Fibroblast of skin of left quadriceps (primary cell): ENCODE measurements at regions not wholly inside any gene's neighbourhood (a gene's known extent, or its start where the extent isn't known, plus 50 kb on each side); places are given as distances from the start of the nearest gene placed in this dataset.
A peak's percentile ranks its signal among the peaks of the same experiment; 100 is the strongest.

Experiments
- DNase-seq, 2 experiments: peaks; one replicate each; pipeline ENCODE4 v3.0.0-alpha.2; 2013; ENCODE audit warnings: low read depth in 2 of 2

DNA sequence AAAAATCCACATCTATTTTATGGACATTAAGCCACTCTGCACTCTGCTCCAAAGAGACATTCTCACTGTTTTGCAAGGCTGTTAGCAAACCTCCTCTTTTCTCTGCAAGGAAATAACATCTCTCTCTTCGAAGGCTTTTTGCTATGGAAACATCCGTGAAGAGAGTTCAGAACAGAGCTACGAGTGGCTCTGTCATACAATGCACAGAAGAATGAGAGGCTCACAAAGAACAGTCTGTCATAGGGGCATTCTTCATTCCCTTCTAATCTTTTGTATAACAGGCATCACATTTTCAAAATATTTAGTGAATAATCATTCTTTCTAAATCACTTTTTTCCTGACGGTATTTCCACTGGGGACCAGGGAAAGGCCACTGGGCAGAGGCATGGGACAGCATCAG is 346.1 kb downstream of the IRS2 start:
- no peak for DNase-seq

DNA sequence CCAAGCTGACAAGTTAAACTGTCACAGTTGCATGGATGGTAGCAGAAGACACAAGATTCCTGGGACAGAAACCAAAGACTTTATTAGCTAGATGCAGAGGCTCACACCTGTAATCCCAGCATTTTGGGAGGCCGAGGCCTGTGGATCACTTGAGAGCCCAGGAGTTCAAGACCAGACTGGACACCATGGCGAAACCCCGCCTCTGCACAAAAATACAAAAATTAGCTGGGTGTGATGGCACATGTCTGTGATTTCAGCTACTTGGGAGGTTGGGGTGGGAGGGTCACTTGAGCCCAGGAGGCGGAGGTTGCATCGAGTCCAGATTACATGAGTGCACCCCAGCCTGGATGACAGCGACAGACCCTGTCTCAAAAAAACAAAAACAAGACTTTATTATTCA is 346.6 kb downstream of the IRS2 start:
- DNase-seq: no peak

DNA sequence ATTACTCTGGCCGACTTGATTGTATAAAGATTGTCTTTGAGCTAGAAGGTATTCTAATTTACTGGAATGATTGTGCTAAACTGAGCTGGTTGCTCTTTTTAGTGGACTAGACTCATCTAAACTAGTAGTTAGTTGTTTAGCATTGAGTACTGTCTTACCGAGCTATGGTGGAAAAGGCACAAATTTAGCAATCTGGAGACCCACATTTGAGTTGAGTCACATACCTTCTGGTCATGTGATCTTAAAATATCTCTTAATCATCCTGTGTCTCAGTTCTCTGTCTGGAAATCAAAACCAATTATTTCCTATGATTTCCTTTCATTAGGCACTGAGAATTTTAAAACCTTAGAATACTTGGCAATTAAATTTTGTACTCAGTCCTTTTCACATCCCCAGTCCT is 349.5 kb downstream of the IRS2 start:
- no peak for DNase-seq

DNA sequence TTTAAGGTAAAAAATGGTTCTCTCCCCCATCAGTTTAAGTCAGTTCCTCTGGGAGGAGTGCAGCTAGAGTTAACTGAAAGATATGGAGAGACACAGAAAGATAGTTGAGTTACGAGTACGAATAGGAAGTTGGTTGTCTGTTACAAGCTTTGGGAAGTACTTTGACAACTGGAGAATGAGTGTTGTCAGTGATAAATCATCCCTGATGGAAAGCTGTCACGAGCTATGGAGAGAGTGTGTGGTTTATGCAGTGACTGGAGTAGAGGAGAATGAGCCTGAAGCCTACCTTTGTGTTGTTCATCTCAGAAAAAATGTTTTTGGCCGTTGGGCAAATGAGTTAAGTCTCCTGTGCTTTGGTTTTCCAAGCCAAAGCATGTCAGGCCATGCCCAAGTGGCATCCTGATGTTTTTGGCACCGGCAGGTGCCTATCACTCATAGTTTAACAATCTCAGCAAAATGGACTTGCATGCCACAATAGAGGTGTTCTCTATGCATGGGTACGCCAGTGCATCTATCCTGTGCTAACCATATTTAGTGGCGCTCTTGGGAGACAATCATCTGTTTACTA is 350.2 kb downstream of the IRS2 start:
- DNase-seq: no peak

DNA sequence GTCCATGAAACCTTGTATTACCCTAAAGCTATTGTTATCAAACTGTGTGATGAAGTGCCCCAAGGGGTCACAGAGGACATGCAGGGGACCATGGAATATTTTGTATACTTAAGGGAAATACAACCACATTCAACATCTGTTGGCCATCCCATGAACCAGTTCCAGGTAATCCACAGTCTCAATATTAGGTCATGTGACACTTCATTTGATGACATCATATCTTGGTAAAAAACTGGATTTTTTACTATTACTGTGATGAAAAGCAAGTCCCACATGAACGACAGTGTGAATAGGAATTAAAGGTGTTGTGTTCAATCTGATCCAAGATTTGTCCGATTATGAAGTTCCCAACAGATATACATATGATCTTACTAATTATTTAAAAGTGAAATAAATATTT is 355.2 kb downstream of the IRS2 start:
- no peak for DNase-seq

DNA sequence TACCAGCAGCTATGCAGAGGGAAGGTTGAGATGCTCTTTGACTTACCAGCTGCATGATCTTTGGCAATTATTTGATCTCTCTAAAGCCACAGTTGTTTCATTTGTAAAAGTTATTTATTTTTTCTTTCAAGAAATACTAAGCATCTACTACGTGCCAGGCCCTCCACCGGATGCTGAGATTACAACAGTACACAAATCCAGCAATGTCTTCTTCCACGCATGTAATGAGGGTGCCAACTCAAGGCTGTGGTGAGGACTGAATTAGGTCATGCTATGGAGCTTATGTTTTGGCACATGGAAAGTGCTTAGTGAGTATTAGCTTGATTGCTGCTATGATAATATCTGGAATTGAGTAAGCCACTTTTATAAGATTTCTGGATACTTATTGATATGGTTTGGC is 358.2 kb downstream of the IRS2 start:
- no peak for DNase-seq

DNA sequence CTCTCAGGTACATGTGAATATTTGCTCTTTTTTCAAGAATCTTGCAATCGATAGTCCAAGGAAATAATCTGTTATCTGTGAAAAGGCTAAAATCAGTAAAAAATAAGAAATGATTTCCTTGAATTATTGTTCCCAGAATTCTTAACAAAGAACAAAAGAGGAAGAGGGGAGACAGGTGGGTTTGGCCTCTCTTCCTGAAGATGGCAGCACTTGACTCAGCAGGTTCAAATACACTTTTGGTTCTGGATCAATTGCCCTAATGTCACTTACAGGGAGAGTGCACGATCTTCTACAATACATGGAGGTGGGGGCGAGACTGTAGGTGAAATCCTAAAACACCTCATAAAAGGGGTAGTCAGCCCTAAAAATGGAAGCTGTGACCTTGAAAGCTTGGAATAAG is 358.7 kb downstream of the IRS2 start:
- no peak for DNase-seq

DNA sequence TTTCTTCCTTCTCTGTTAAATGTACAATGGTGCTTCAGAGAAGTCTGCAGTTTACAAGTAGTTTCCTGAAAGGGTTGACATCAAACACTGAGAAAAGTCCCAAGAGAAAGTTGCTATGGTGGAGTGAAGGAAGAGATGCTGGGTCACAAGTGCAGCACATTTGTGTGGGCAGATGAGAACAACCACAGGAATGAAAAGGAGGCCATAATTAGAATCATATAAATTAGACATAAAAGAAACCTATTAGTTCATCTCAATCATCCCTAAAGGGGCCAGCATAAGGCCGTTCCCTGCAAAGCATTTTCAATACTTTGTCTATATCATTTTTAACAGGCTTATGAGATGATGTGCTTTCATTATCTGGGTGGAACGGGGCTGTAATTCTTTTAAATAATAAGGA is 359.2 kb downstream of the IRS2 start:
- DNase-seq: no peak

DNA sequence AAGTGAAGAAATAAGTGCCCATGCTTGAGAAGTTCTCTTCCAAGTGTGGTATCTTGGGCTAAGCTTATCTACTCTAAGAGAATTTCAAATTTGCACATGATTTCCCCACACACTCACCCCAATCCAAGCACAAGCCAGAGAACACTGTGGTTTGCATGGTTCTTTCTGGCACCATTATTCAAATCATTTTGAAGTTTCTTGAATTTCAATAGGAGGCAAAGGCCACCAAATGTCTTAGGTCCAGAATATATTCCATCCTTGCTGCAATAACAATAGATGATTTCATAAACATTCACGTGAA is 359.7 kb downstream of the IRS2 start:
- DNase-seq: no peak

DNA sequence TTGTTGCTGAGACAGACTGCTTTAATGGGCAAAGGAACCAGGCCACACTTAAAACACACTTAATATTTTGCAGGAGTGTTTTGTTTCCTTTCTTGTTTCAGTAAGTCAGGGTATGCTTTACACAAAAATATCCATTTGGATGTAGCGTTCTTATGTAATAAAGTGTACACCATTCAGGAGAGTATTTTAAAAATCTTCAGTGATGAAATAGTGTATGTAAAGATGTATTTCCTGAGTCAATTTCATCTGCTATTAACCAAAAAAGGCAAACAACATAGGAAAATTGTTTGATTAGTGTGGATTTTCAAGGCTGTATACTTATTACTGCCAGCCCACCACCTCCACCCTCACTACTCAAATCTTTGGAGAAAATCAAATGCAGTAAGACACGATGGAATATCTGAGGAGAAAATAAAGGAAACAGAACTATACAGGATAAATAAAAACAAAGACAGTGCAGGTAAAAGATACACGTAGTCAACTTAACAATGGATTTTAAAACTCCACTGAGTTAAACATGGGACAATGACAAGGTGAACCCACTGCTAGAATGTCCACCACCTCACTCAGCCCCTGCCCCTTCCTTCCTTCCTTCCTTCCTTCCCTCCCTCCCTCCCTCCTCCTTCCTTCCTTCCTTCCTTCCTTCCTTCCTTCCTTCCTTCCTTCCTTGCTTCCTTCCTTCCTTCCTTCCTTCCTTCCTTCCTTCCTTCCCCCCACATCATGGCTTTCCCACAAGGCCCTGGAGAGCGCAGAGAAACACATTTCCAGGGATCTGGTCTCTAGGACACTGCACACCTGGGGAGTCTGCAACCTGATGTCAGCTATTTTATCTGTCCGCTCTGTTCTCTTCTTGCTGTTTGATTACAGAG is 360.3 kb downstream of the IRS2 start:
- DNase-seq: no peak

DNA sequence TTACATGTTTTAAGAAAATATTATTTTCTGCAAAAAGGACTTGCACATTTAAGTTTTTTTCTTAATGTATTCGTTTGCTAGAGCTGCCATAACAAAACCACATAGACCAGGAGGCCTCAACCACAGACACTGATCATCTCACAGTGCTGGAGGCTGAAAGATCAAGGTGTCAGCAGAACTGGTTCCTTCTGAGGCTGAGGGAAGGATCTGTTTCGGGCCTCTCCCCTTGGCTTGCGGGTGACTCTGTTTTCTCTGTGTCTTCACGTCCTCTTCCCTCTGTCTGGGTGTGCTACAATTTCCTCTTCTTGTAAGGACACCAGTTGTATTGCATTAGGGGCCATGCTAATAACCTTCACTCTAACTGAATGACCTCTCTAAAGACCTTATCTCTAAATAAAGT is 364.2 kb downstream of the IRS2 start:
- no peak for DNase-seq

DNA sequence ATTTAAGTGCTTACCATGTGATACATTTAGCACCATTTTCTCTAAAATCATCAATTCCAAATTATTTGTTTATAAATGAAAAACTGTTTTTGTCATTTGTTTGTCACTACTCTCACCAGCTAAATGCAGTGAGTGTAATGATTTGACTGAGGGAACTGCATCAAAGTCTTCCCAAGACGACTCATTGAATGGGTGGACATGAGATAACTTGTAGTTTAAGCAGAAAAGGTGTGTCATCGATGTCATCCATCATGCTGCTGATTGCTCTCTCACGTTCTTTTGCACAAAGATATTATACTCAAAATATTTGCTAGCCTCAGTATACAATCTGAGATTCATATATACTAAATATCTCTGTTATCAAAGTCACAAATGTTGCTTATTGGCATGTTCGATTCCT is 366.5 kb downstream of the IRS2 start:
- no peak for DNase-seq

DNA sequence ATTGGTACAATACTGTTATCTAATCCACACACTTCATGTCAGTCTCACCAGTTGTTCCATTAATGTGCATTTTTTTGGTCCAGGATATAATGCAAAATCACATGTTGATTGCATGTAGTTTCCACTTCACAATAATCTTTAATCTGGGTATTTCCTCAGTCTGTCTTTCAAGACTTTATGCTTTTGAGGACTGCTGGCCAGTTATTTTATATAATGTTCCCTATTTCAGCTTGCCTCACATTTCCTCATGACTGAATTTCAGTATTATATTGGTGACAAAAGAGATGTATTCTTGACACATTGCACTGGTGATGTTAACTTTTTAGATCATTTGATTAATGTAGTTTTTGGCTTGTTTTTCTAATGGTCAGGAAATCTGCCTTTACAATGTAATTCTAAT is 368.3 kb downstream of the IRS2 start:
- DNase-seq: no peak

DNA sequence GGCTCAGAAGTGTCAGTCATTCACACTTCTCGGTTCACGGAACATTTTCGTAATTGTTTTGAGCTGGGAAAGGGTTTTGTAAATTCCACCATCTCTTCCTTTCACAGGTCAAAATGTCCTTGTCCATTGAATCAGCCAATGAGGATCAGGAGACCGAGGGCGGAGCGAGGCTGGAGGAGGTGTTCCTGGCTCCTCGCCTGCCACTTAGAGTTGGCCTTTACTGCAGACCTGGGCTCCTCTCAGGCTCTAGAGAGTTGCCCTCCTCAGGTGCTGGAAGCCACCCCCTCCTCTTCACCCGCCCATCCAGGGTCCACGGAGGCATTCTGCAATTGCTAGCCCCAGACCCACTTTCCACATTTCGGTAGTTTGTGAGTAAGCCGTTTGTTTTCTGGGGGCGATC is 370.4 kb downstream of the IRS2 start:
- DNase-seq: no peak

DNA sequence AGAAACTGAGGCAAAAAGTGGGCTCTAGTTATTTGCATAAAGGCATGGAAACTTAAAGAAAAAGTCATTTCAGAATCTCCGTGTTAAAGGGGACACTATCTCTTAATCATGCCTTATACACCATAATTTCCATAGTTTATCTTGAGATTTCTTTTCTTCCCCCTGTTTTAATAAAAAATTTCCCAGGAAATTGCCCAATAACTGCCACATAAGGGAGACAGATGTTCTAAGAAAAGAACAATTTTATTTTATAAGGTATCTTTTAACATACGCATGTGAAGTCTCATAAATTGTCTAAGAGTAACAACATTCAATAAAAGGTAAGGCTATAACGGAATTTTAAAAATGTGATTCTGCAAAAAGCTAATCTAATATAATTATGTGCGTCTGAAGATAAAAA is 371.3 kb downstream of the IRS2 start:
- DNase-seq: no peak

DNA sequence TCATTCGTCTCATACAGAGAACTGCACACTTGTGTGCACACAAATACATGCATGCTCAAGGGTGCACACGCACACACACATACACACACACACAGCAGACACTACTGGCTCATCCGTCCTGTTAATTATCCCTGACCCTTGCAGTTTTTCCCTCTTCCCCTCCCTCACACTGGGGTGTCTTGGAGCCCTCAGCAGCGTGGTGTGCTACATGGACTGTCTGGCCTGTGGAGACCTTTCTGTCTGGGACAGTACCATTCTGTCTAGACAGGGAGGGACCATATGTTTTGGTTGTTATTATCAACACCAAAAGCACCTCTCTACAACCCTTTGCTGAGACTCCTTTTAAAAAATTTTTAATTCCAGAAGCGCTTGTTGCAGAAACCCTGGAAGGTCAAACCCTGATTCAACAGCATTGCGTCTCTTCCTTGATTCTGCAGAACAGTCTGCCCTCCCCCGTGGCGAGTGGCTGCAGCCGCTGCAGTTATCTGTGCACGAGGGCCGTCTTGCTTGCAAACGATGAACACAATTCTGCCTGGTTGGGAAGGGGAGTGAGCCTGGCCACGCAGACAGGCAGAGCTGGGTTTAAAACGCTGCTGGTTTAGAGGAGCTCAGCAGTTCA is 374.0 kb downstream of the IRS2 start:
- peak in 1 of 2 experiments; percentile 46 for DNase-seq

DNA sequence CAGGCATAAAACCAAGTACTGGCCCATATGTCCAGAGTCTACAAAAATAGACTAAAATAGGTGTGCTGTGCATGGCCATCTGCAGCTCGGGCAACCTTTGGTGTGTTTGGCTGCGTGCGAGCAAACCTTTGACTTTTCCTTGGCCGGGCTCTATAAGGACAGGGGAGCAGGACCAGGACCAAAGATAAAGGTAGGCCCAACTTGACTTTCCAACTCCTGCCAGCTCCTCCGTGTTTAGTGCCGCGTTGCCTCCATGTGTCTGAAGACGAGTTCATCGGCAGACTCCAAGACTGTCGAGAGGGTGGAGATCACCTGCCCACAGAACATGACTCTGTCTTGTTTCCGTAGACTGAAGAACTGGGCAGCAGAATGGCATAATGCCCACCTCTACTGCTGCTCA is 375.5 kb downstream of the IRS2 start:
- no peak for DNase-seq

DNA sequence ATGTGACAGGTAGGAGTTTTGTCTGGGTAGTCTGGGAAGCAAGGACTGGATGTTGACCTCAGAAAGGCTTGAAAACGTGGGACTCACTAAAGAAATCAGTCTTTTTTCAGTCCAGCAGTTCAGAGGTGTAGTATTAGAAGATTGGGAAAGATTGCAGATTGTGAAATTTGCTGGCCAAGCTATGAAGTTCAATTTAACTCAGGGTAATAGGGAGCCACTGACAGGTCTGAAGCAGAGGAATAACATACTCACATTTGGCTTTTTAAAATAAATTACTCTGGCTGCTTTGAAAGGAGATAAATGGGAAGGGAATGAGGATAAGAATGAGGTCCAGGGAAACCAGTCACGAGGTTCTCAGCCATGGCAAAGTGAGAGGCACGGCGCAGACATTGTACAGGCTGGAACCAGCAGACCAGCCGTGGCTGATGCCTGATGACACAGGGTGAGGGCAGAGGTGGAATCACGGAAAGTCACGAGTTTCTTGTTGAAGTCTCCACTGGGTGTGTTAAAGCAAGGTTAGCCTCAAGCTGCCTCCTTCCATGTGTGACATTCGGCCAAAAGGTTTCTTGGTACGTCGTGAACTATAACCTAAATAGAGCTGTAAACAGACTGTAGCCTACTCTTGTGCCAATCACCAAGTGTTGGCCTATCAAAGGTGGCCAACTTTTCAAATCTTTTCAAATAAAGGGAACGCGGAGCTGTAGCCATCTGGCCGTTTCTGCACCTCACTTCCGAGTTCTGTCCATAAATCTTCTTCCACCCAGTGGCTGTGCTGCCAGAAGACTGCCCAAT is 377.6 kb downstream of the IRS2 start:
- DNase-seq: no peak

DNA sequence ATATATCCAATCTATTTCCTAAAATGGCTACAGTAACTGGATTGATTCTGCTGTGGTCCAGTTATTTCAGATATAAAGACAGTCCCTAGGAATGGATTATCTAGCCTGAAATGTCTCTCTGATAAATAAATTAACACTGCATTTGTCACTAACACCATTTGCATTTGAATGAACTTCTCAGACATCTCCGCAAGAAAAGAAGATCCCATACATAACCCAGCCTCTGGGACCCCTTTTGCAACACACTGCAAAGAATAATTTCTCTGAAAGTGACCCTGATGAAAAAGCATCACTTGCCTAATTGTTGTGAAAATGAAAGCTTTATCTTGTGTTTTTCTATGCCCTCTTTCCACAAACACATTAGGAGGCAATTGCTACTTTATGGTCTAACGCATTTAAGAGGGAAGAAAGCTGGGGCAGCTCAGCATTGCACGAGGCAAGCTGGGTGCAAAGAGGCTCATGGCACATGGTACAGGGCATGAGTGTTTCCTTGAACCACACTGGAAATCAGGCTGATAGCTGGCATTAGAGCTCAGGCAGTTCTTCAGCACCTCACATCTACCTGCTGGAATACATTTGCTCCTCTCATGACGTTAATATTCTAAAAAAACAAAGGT is 379.9 kb downstream of the IRS2 start:
- DNase-seq: no peak

DNA sequence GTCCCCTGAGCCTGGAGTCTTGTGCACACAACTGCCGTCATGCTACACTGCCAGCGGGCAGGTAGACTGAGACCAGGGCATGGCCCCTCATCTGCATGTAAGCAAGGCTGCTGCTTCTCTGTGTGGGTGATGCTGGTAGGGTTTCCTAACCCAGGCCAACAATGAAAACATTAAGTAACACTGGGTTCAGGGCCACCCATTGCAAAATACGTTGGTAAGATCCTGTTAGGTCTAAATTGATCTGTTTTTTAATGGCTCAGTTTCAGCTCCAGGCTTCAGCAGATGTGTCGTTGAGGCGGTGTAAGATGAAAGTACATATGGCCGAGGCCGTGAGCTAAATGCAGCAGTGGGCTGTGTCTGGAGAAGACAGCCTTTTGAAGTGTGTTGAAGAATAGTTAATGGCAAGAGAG is 383.4 kb downstream of the IRS2 start:
- no peak for DNase-seq

DNA sequence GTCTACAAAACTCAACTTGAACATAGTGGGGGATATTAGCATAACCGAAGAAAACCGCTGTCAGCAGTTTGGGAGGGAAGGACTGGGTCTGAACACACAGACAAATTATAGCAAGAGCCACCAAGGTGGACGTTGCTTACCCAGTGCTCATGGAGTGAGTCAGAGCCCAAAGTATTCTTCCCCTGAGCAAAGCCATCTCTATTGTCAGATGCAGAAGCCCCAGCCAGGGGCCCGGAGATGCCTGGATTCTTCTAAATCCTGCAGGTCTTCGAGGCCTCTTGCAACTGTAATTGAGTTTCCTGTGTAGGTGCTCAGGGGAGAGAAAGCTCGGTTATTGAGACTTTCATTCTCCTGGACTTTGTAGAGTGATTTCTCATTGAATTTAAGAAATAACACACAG is 384.5 kb downstream of the IRS2 start:
- no peak for DNase-seq

DNA sequence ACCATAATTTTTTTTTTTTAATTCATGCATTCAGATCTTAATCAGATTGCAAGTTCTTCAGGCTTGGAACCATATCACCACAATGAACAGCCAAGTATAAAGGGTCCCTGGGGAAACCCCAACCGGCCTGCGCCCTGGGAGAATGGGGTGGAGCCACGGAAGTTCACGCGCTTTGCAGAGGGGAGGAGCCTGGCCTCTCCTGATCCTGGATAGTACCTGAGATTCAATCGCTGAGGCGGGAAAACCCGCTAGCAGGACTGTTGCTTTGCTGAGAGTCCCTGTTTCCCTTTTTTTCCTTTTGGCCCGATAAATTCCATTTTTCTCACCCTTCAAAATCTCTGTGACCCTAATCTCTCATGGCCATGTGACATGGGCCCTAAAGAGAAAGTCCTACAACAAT is 385.1 kb downstream of the IRS2 start:
- no peak for DNase-seq
